ENCODE measurements at regions not wholly inside any gene's neighbourhood (a gene's known extent, or its start where the extent isn't known, plus 50 kb on each side); places are given as distances from the start of the nearest gene placed in this dataset.

DNA sequence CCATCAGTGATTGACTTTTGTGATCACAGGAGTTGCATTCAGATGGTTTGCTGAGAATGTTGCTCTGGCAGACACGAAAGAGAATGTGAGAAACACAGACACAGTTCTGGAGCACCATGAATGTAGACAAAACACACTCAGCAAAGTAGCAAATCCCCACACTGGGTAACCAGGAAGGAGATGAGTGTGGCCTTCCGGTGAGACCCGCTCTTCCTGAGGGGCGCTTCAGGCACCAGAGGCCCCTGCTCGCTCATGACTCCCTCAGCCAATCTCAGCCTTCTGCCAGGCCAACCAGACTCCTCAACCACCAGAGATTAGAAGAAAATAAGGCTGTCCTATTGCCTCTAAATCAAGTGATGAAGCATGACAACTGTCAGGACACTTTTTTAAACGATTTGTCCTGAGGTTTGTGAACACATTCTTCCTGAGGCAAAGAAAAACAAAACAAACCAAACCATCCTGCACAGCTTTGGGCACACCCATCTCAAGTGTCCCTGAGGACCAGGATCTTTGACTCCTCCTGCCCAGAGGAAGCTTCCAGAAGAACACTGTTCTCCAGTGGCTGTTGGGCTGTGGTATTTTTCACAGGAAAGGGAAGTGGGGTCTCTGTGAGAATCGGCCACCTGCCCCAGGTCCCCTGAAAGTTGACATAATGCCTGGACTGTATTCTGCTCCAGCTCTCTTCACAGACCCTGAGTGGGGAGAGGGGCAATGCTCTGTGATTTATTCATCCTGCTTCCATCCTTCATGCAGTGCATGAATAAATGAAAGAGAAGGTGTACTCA lies 152.8 kb downstream of the BCL11A start:
- no peak for DNase-seq

DNA sequence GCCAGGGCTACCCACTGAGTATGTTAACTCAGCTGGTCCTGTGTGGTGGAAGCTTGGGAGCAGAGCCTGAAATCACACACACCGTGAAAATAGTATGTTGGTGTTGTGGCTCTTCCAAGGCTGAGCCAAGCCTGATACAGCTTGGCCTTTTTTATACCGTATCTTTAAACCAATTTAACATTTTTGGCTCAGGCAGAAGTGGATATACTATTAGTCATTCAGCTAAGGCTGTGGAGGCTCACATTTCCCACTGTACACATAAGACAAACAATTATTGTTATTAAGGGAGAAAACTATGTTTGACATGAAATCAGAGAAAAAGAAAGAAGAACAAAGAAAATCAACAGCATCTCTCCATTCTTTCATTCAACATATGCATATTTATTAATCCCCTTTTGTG lies 159.0 kb downstream of the BCL11A start:
- DNase-seq = no peak

GRCh38 chr2:60391649-60392375 lies 161.6 kb downstream of the BCL11A start:
- DNase-seq = no peak

DNA sequence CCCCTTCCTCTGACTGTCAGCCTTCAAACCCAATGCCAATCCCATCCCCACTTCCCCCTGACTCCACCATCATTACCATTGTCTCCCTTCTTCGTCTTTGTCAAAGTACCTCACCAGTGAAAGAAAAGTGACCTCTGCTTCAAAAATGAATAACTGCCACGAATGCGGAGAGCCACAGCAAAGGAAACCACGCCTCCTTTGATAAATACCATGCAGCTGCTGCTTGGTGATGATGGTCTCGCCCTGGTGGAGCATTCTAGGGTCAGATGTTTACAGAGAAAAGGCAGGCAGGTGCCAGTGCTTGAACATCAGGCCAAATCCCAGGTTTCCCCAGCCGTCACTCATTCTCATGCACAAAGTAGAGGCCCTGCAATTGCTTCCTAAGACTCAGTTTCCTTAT lies 162.2 kb downstream of the BCL11A start:
- no peak for DNase-seq

GRCh38 chr2:60386436-60386835 lies 167.0 kb downstream of the BCL11A start:
- no peak for DNase-seq

- peak; percentile 59 to 82 (median 76) for DNase-seq
Measured at GRCh38 chr2:60385648-60386047, 167.8 kb downstream of the BCL11A start.

GRCh38 chr2:60383401-60384143 lies 169.9 kb downstream of the BCL11A start:
- no peak for DNase-seq

DNA sequence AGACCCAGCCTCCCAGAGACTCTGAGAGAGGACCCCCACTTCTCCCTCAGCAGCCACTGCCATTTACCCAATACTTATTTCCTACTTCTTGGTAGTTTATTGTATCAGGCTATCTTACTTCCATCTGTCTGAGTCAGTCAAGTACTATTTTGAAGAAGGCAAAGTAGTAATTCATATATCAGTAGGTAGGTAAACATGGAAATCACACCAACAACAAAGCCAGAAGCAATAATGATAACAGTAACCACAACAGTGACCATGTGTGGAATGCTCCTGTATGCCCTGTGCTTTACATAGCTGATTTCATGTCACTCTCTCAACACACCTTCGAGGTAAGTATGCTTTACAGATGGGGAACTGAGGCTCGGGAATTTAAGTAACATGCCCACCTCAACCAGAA lies 173.0 kb downstream of the BCL11A start:
- no peak for DNase-seq

- DNase-seq = no peak
Measured at GRCh38 chr2:60379684-60380083, 173.8 kb downstream of the BCL11A start.

- DNase-seq = no peak
Measured at GRCh38 chr2:60379216-60379615, 174.2 kb downstream of the BCL11A start.

- DNase-seq = no peak
Measured at GRCh38 chr2:60377825-60378224, 175.6 kb downstream of the BCL11A start.

GRCh38 chr2:60376252-60376651 lies 177.2 kb downstream of the BCL11A start:
- DNase-seq = no peak

DNA sequence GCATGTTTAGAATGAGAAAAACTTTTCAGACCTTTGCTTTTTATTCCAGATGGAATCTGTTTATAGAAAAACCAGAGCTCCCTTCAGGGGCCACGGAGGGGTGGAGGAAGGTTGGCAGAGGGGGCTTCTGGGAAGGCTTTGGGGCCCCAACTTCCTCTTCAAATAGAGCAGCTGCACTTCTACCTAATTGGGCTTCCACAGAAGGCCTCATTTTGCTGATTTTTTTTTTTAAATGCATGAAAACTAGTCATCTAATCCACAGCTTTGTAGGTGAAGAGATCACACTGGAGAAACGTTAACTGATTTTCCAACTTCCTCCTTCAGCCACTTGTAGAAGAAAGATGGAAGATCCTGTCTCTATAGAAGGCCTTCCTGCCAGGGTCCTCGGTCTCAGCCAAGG lies 181.8 kb downstream of the BCL11A start:
- DNase-seq = no peak

DNA sequence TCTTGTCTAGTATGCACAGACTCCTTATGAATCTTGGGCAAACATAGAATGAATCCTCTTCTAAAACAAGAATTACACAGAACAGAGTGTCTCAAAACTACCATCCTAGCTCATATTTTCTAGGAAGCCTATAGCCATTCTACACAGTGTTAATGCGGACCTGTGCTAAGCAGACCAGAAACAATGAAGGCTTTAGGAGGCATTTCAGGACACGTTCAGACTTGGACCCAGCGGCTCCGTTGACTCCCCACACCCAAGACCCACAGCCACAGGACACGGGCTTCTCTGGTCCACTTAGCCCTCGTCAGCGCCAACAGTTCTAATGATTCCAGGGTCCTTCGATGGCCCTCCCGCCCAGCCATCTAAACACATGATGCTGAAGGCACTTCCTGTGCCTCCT lies 182.2 kb downstream of the BCL11A start:
- no peak for DNase-seq

DNA sequence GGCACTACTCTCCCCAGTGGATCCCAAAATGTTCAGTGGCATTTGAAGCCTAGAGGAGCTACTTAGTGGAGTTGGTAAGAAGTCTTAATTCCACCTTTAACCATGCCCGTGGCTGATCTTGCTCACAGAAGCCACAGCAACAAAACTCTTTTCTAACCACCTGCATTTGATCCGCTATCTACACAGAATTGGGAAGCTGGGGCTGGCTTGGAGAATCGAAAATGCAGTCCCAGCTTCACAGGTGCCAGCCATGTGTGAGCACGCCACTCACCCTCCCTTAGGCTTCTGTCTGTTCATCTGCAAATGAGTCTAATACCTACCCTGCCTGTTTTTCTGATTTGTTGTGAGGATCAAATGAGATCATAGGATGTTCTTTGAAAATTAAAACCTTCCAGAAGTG lies 182.6 kb downstream of the BCL11A start:
- no peak for DNase-seq

GRCh38 chr2:60368456-60368855 lies 185.0 kb downstream of the BCL11A start:
- no peak for DNase-seq

- peak; percentile 34 to 58 (median 54) for DNase-seq
Measured at GRCh38 chr2:60366135-60366712, 187.2 kb downstream of the BCL11A start.

GRCh38 chr2:60365556-60365955 lies 187.9 kb downstream of the BCL11A start:
- no peak for DNase-seq

DNA sequence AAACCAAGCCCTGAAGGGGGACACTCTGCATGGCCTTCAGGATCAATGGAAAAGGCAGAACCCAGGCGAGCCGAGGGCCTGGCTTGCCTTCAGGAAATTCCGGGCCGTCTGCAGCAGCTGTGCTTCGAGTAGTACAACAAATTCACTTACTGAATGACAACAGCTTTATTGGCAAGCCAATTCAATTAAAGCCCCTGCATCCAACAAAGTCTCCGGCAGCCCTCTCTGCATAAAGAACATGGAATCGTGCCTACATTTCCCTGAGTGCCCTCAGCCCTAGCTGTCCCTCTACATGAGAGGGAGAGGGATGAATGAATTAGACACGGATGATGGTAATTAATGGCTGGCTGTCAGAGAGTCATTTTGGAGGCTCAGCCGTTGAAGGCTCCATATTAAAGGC lies 189.0 kb downstream of the BCL11A start:
- DNase-seq = no peak

DNA sequence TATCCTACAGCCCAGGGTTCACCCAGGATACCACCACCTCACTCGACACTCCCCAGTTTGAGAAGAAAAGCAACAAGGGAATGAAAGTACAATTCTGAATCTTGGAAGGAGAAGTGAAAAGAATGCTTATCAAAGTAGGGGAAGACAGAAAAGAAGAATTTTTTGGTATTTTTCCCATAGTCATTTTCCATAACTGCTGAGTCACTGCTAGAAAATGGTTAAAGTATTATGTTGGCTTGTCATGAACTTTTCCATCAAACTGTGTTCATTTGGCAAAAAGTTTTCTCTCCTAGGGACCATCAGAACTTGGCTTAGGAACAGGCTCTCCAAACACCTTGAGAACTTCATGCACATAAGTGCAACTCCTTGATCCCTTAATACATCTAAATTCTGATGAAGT lies 192.0 kb downstream of the BCL11A start:
- no peak for DNase-seq

DNA sequence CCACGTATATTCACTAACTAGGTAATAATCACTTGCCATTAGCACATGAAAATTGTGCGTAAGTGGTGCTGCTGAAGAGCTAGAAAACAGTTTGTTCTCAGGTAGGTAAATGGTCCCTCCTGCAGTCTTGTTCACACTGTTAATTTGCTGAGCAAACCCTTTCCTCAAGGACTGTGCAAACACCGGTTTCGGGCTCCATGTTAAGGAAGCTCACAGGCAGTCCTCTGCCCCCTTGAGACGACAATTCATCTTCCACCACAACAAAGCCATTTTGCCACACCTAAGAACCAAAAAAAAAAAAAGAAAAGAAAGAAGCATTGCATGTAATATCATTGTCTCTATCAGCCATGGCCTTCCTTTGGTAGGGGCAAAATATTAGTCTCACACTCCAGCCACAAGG lies 193.9 kb downstream of the BCL11A start:
- DNase-seq = no peak

DNA sequence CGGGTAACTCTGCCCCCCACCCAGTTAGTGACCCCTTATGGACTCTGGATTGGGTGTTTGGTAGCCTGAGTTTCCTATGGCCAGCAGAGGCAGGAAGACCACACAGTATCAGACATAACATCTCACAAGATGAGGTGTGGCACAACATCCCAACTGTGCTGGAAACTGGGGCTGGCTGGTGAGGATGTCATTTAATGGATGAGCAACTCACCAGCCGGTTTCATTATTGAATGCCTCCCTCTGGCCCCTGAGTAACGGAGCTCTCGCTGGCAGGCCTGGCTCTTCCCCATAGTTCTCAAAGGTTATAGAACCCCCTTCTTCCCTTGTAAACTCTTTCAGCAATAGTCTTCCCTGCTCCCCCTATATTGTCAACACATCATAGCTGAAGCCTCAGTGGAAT lies 195.0 kb downstream of the BCL11A start:
- DNase-seq = no peak

DNA sequence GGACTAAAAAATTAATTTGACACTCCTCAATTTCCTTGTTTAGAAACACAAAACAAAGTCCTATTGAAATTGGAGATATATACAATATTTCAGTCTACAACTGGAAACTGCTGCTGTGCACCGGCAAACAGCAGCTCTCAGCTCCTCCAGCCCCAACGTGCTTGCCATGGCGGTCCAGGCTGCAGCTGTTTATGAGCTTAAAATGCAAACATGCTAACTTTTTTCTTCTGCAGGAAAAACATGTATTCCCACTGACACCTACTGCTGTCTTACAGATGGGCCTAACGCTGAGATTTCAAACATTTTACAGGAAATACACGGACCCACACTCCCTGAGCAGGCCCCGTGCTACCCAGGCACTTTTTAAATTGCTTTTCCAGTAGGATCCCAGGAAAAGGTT lies 195.5 kb downstream of the BCL11A start:
- no peak for DNase-seq
